Neutrophil (primary cell): ENCODE measurements at regions not wholly inside any gene's neighbourhood (a gene's known extent, or its start where the extent isn't known, plus 50 kb on each side); places are given as distances from the start of the nearest gene placed in this dataset.
"Not testable (repeated sequence)": the region's sequence is repeated elsewhere in the genome, so short reads cannot be mapped to it uniquely, and the experiment has no call there.

ENCODE experiments used
- H3K27ac ChIP-seq: fragments of 200-600 bp; sonication (generic); 2 replicates; pipeline ENCODE4 v1.5.1; 2016; ENCODE audit warnings: mild to moderate bottlenecking, moderate library complexity
- H3K27me3 ChIP-seq: fragments of 200-600 bp; sonication (generic); 2 replicates; pipeline ENCODE4 v1.6.0; 2016; ENCODE audit warnings: mild to moderate bottlenecking
- H3K36me3 ChIP-seq: fragments of 200-600 bp; sonication (generic); 2 replicates; pipeline ENCODE4 v1.5.1; 2017
- H3K4me1 ChIP-seq, 2 experiments: fragments of 200-600 bp in 1 of 2; sonication (generic) in 1 of 2; 1 replicate in 1 of 2; 2 replicates in 1 of 2; pipeline versions ENCODE4 v1.5.1 to v1.6.1; 2013 to 2016; ENCODE audit warnings: low read depth in 1 of 2, low read length in 1 of 2, mild to moderate bottlenecking in 1 of 2, moderate library complexity in 1 of 2; ENCODE audit not compliant: control insufficient read depth in 1 of 2, insufficient read depth in 1 of 2
- H3K4me3 ChIP-seq, 2 experiments: fragments of 200-600 bp in 1 of 2; sonication (generic) in 1 of 2; 1 replicate in 1 of 2; 2 replicates in 1 of 2; pipeline ENCODE4 v1.5.1; 2013 to 2016; ENCODE audit warnings: low read depth in 1 of 2, low read length in 1 of 2, mild to moderate bottlenecking in 1 of 2, moderate library complexity in 1 of 2
- H3K9me3 ChIP-seq: fragments of 200-600 bp; sonication (generic); 2 replicates; pipeline ENCODE4 v1.5.1; 2016
- TF ChIP-seq, protein P1 (sequence below): fragments of 200-600 bp; sonication (generic); IDR thresholded peaks from 2 replicates; pipeline ENCODE4 v1.5.1; 2016; ENCODE audit warnings: antibody characterized with exemption

DNA sequence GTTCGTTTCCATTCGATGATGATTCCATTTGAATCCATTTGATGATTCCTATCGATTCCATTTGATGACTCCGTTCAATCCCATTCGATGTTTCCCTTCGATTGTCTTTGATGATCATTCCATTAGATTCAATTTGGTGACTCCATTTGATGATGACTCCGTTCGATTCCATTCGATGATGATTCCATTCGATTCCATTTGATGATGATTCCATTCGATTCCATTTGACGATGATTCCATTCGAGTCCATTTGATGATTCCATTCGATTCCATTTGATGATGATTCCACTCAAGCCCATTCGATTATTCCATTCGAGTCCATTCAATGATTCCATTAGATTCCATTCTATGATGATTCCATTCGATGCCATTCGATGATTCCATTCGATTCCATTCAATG lies 2730.6 kb downstream of the RPIA start:
- H3K36me3 ChIP-seq, H3K9me3 ChIP-seq, H3K27me3 ChIP-seq, H3K4me3 ChIP-seq, H3K27ac ChIP-seq, H3K4me1 ChIP-seq: not testable (repeated sequence)

DNA sequence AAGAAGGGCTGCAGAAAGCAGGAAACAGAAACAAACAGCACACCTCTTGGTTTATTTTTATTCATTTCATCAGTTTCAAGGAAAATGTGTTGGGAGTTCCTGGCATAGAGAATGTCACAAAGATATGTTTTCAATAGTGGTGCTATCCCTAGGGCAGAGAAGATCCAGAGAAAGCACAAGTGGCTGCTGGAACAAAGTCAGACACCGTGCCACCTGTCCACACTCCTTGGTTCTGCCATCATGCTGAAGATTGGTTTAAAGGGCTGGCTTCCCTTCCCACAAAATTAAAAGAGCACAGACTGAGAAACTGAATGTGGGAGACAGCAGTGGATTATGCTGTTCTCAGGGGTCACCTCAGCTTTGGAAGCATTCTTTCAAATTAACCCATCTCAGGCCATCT lies 2735.7 kb downstream of the RPIA start:
- H3K4me3 ChIP-seq, H3K4me1 ChIP-seq, H3K27ac ChIP-seq, H3K36me3 ChIP-seq, H3K9me3 ChIP-seq: not testable (repeated sequence)
- peaks cover 25% of the 10 kb centered on the region for H3K27me3 ChIP-seq

DNA sequence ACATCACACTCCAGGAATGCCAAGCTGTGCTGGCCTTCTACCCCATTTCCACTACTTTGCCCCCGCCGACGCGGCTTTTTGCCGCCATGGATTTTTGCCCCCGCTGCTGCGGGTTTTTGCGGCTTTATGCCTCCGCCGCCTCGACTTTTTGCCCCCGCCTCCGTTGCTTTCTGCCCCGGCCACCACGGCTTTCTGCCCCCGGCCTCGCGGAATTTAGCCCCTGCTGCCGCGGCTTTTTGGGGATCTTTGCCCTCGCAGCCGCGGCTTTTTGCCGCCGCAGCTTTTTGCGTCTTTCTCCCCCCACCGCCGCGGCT lies 2750.4 kb downstream of the RPIA start:
- H3K9me3 ChIP-seq, H3K4me1 ChIP-seq, H3K27ac ChIP-seq, H3K4me3 ChIP-seq, H3K36me3 ChIP-seq: not testable (repeated sequence)
- H3K27me3 ChIP-seq, result peaks cover 69% of the 10 kb centered on the region

DNA sequence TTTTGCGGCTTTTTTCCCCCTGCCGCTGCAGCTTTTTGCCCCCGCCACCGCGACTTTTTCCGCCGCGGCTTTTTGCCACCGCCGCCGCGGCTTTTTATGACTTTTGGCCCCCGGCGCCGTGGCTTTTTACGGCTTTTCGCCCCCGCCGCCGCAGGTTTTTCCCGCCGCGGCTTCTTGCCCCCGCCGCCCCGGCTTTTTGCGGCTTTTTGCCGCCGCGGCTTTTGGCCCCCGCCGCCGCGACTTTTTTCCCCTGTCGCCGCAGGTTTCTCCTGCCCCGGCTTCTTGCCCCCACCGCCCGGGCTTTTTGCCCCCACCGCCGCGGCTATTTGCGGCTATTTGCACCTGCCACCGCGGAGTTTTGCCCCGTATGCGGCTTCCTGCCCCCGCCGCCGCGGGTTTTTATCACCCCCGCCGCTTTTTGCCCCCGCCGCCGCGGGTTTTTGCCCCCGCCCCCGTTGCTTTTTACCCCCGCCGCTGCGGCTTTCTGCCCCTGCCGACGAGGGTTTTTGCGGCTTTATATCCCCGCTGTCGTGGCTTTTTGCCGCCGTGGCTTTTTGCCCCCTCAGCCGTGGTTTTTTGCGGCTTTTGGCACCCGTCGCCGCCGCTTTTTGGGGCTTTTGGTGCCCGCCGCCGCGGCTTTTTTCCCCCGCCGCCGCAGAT lies 2750.9 kb downstream of the RPIA start:
- Histone ChIP-seq H3K27ac (no peak overlapping the region), H3K36me3 (no peaks in the 10 kb centered on the region)
- TF ChIP-seq, protein P1, sequence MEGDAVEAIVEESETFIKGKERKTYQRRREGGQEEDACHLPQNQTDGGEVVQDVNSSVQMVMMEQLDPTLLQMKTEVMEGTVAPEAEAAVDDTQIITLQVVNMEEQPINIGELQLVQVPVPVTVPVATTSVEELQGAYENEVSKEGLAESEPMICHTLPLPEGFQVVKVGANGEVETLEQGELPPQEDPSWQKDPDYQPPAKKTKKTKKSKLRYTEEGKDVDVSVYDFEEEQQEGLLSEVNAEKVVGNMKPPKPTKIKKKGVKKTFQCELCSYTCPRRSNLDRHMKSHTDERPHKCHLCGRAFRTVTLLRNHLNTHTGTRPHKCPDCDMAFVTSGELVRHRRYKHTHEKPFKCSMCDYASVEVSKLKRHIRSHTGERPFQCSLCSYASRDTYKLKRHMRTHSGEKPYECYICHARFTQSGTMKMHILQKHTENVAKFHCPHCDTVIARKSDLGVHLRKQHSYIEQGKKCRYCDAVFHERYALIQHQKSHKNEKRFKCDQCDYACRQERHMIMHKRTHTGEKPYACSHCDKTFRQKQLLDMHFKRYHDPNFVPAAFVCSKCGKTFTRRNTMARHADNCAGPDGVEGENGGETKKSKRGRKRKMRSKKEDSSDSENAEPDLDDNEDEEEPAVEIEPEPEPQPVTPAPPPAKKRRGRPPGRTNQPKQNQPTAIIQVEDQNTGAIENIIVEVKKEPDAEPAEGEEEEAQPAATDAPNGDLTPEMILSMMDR, result no peak

DNA sequence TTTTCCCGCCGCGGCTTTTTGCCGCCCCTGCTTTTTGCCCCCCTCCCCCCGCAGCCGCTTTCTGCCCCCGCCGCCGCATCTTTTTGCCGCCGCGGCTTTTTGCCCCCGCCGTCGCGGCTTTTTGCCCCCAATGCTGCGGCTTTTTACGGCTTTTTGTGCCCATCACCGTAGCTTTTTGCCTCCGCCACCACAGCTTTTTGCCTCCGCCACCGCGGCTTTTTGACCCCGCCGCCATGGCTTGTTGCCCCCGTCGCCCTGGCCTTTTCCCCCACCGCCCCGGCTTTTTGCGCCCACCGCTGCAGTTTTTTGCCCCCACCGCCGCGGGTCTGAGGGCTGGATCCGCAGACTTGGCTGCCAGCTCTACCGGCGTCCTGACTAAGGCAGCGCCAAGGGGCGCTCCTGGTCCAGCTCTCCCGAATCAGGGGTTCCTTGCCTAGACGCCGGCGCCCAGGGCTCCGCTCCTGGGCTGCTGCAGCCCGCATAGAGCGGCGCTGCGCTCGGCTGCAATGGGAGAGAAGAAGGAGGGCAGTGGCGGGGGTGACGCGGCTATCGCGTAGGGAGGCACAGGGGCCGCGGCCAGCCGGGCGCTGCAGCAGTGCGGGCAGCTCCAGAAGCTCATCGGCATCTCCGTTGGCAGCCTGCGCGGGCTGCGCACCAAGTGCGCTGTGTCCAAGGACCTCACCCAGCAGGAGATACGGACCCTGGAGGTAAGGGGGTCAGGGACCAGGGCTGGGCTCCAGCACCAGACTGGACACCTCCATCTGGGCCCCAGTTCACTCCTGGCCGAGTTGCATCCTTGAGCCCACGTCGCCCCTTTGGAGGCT lies 2751.6 kb downstream of the RPIA start:
- not testable (repeated sequence) for H3K9me3 ChIP-seq, H3K36me3 ChIP-seq, H3K4me1 ChIP-seq, H3K27ac ChIP-seq
- Histone ChIP-seq H3K4me3 (peak overlapping the region in 1 of 2 experiments; percentile 1), H3K27me3 (peaks cover 61% of the 10 kb centered on the region)

More for the DNA sequence above, 2750.9 kb downstream of the RPIA start:
- Histone ChIP-seq H3K4me1 (peaks cover 0 to 6% of the 10 kb centered on the region in 2 experiments), H3K4me3 (peak overlapping the region in 1 of 2 experiments; percentile 1), H3K9me3 (peaks cover 6% of the 10 kb centered on the region), H3K27me3 (peaks cover 65% of the 10 kb centered on the region)

DNA sequence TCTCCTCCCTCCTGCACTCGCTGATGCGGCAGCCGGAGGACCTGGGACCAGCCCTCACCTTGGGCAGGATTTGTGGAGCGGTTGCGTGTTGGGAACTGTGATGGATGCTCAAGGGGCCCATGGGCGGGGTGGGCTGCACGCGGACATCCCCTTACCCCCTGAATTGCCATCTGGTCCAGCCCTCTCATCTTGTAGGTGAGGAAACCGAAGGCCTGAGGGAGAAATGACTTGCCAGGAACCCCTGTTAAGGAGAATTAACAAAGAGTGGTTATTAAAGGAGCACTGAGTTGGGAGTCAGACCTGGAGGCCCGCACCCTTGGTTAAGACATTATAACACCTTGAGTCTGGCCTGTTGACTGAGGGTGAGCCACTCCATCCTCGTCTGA lies 2752.2 kb downstream of the RPIA start:
- H3K36me3 ChIP-seq, H3K9me3 ChIP-seq, H3K4me3 ChIP-seq, H3K4me1 ChIP-seq, H3K27ac ChIP-seq: not testable (repeated sequence)
- peaks cover 57% of the 10 kb centered on the region for H3K27me3 ChIP-seq

DNA sequence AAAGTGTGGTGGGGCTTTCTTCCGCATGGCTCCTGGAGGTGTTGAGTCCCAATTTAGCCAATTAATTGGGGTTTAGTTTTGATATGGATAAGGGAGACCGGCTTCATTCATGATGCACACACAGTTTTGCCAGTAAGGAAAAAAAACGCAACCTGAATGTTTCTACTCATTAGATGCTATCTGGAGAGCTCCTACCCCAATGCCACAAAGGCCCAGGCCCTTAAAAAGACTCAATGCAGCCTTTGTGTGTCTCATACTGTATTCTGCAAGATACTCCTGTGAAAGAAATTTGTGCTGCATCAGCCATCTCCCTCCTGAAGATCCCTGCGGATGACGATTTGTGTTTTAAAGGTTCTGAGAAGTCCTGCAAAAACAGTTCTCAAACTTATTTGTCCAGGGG lies 2754.2 kb downstream of the RPIA start:
- not testable (repeated sequence) for H3K27ac ChIP-seq, H3K36me3 ChIP-seq, H3K9me3 ChIP-seq, H3K4me3 ChIP-seq, H3K4me1 ChIP-seq
- peaks cover 40% of the 10 kb centered on the region for H3K27me3 ChIP-seq

DNA sequence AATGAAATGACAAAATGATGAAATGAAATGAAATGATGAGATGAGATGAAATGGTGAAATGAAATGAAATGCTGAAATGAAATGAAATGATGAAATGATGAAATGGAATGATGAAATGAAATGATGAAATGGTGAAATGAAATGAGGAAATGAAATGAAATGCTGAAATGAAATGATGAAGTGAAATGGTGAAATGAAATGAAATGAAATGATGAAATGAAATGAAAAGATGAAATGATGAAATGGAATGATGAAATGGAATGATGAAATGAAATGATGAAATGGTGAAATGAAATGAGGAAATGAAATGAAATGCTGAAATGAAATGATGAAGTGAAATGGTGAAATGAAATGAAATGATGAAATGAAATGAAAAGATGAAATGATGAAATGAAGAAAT lies 2755.0 kb downstream of the RPIA start:
- peaks cover 42% of the 10 kb centered on the region for H3K27me3 ChIP-seq
- H3K4me1 ChIP-seq, H3K9me3 ChIP-seq, H3K27ac ChIP-seq, H3K4me3 ChIP-seq, H3K36me3 ChIP-seq: not testable (repeated sequence)

DNA sequence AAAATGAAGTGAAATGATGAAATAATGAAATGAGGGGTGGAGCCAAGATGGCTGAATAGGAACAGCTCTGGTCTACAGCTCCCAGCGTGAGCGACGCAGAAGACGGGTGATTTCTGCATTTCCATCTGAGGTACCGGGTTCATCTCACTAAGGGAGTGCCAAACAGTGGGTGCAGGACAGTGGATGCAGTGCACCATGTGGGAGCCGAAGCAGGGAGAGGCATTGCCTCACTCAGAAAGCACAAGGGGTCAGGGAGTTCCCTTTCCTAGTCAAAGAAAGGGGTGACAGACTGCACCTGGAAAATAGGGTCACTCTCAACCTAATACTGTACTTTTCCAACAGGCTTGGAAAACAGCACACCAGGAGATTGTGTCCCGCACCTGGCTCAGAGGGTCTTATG lies 2755.4 kb downstream of the RPIA start:
- not testable (repeated sequence) for H3K4me1 ChIP-seq, H3K27ac ChIP-seq, H3K36me3 ChIP-seq, H3K4me3 ChIP-seq, H3K9me3 ChIP-seq
- H3K27me3 ChIP-seq, result peaks cover 39% of the 10 kb centered on the region

DNA sequence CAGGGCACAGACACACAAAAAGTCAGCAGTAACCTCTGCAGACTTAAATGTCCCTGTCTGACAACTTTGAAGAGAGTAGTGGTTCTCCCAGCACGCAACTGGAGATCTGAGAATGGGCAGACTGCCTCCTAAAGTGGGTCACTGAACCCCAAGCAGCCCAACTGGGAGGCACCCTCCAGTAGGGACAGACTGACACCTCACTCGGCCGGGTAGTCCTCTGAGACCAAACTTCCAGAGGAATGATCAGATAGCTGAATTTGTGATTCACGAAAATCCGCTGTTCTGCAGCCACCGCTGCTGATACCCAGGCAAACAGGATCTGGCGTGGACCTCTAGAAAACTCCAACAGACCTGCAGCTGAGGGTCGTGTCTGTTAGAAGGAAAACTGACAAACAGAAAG lies 2756.0 kb downstream of the RPIA start:
- H3K27ac ChIP-seq, H3K4me3 ChIP-seq, H3K4me1 ChIP-seq, H3K9me3 ChIP-seq, H3K36me3 ChIP-seq: not testable (repeated sequence)
- H3K27me3 ChIP-seq, result peaks cover 33% of the 10 kb centered on the region

DNA sequence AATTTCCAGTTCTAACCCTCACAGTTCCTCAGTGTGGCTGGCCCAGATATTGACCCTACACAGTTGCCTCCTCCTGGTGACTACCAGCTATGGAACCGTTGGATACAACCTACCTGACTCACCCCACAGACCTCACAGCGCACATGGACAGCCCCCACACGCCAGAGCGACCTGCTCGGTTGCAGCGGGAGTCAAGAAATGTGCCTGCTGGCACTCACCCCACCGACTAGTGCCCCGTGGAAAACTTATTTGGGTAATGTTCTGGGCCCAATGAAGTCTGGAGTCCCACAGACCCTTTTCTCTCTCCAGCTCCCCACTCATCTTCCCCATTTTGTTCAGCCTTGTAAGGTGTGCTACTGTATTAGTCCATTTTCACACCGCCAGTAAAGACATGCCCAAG lies 2770.8 kb downstream of the RPIA start:
- not testable (repeated sequence) for H3K4me3 ChIP-seq, H3K27ac ChIP-seq, H3K4me1 ChIP-seq, H3K9me3 ChIP-seq, H3K36me3 ChIP-seq
- H3K27me3 ChIP-seq, result peaks cover 36% of the 10 kb centered on the region

DNA sequence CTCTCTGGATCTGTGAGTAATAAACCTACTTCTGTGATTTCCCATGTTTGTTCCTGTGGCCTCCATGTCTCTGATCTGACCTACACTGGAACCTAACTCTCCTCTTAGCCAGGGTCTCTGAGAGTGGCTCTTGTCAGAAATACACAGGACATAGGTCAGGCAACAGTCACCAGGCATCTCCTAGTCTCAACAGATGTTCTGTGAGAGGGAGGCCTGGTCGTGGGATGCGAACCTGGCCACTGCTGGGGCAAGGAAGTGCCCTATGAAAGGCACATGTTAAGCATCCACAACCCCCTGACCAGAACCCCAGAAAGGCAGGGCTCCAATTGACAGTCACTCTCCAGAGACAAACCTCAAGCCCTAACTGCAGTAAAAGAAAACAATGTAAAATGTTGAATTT lies 2771.5 kb downstream of the RPIA start:
- H3K9me3 ChIP-seq, H3K36me3 ChIP-seq, H3K4me3 ChIP-seq, H3K4me1 ChIP-seq, H3K27ac ChIP-seq: not testable (repeated sequence)
- H3K27me3 ChIP-seq, result peaks cover 41% of the 10 kb centered on the region

DNA sequence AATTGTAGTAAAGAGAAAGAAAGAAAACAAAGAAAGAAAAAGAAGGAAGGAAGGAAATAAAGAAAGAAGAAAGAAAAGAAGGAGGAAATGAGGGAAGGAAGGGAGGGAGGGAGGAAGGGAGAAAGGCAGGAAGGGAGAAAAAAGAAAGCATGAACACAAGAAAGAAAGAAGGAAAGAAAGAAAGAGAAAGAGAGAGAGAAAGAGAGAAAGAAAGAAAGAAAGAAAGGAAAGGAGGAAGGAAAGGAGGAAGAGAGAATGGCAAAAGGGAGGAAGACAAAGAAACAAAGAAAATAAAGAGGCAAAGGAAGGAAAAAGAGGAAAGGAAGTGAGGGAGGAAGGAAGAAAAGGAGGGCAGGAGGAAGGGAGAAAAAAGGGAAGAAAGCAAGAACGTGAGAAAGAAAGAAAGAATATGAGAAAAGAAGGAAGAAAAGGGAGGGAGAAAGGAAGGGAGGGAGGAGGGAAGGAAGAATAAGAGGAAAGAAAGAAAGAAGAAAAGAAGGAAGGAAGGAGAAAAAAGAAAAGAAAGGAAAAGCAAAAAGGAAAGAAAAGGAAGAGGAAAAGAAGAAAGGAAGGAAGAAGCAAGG lies 2775.4 kb downstream of the RPIA start:
- not testable (repeated sequence) for H3K9me3 ChIP-seq, H3K4me1 ChIP-seq, H3K27ac ChIP-seq, H3K36me3 ChIP-seq, H3K4me3 ChIP-seq
- H3K27me3 ChIP-seq, result peaks cover 41% of the 10 kb centered on the region
